Gastrocnemius medialis (tissue), 4 donors: ENCODE measurements at regions not wholly inside any gene's neighbourhood (a gene's known extent, or its start where the extent isn't known, plus 50 kb on each side); places are given as distances from the start of the nearest gene placed in this dataset.
"Not testable (repeated sequence)": the region's sequence is repeated elsewhere in the genome, so short reads cannot be mapped to it uniquely, and the experiment has no call there.

Experiments used
- CTCF ChIP-seq, 5 experiments: fragments of 450-650 bp in 3 of 5; fragments of 200-600 bp in 2 of 5; sonication (generic) in 2 of 5; IDR thresholded peaks in 4 of 5; conservative IDR thresholded peaks in 1 of 5; 1 replicate in 4 of 5; 2 replicates in 1 of 5; pipeline ENCODE4 v1.5.1; 2016 to 2019; ENCODE audit warnings: antibody characterized with exemption in 5 of 5, mild to moderate bottlenecking in 3 of 5, moderate library complexity in 3 of 5
- POLR2A ChIP-seq, 2 donors: fragments of 450-650 bp; IDR thresholded peaks; one replicate each; pipeline ENCODE4 v1.6.1; 2017; ENCODE audit warnings: antibody characterized with exemption in 2 of 2, mild to moderate bottlenecking in 2 of 2, moderate library complexity in 2 of 2

- not testable (repeated sequence) for TF ChIP-seq CTCF (IDR thresholded peaks at IDR 0.05 in 4 of 5, conservative IDR thresholded peaks at IDR 0.05 in 1 of 5); POLR2A (IDR thresholded peaks at IDR 0.05)
Observed at GRCh38 chr20:30164389-30164788, 1093.1 kb upstream of the DEFB115 start.
